Gastrocnemius medialis (tissue), 4 donors: ENCODE measurements at regions not wholly inside any gene's neighbourhood (a gene's known extent, or its start where the extent isn't known, plus 50 kb on each side); places are given as distances from the start of the nearest gene placed in this dataset.

Source experiments
- ATAC-seq, 2 donors: fragments of 150-250 bp; one replicate each; pipeline ENCODE4 v1.9.1; 2016
- DNase-seq, 2 donors: peaks; one replicate each; pipeline ENCODE4 v3.0.0-alpha.2; 2019
- H3K27ac ChIP-seq, 4 donors: fragments of 200-600 bp; sonication (generic); 1 replicate in 1 of 4; 2 replicates in 3 of 4; pipeline ENCODE4 v1.5.1; 2016 to 2018; ENCODE audit warnings: mild to moderate bottlenecking in 2 of 4, moderate library complexity in 1 of 4
- H3K27me3 ChIP-seq, 3 donors: fragments of 200-600 bp; sonication (generic) in 2 of 3; 1 replicate in 1 of 3; 2 replicates in 2 of 3; pipeline versions ENCODE4 v1.5.1 to v1.6.0; 2016 to 2019; ENCODE audit warnings: mild to moderate bottlenecking in 1 of 3, moderate library complexity in 1 of 3
- H3K36me3 ChIP-seq, 2 donors: fragments of 200-600 bp; sonication (generic) in 1 of 2; one replicate each; pipeline ENCODE4 v1.5.1; 2017 to 2018
- H3K4me1 ChIP-seq, 2 donors: fragments of 200-600 bp; sonication (generic) in 1 of 2; one replicate each; pipeline ENCODE4 v1.5.1; 2016 to 2017; ENCODE audit warnings: mild to moderate bottlenecking in 2 of 2
- H3K4me3 ChIP-seq, 4 donors: fragments of 200-600 bp; sonication (generic) in 3 of 4; 1 replicate in 1 of 4; 2 replicates in 3 of 4; pipeline ENCODE4 v1.5.1; 2016 to 2019; ENCODE audit warnings: mild to moderate bottlenecking in 2 of 4
- H3K9me3 ChIP-seq, 3 donors: fragments of 200-600 bp; sonication (generic) in 2 of 3; 1 replicate in 1 of 3; 2 replicates in 2 of 3; pipeline ENCODE4 v1.5.1; 2016 to 2019
- CTCF ChIP-seq, 5 experiments: fragments of 450-650 bp in 3 of 5; fragments of 200-600 bp in 2 of 5; sonication (generic) in 2 of 5; IDR thresholded peaks in 4 of 5; conservative IDR thresholded peaks in 1 of 5; 1 replicate in 4 of 5; 2 replicates in 1 of 5; pipeline ENCODE4 v1.5.1; 2016 to 2019; ENCODE audit warnings: antibody characterized with exemption in 5 of 5, mild to moderate bottlenecking in 3 of 5, moderate library complexity in 3 of 5
- POLR2A ChIP-seq, 2 donors: fragments of 450-650 bp; IDR thresholded peaks; one replicate each; pipeline ENCODE4 v1.6.1; 2017; ENCODE audit warnings: antibody characterized with exemption in 2 of 2, mild to moderate bottlenecking in 2 of 2, moderate library complexity in 2 of 2
- in situ Hi-C, 4 donors: fragments of 200-750 bp; cut with MboI; loops; one replicate each; pipeline versions ENCODE4 v1.15.0 to v1.8.0; 2017; ENCODE audit warnings: low sequenced_read_pairs in 4 of 4
- intact Hi-C: fragments of 100-400 bp; cut with DNase I; formaldehyde crosslinking; loops from one replicate; pipeline ENCODE4 v1.15.1; 2023; ENCODE audit warnings: low total_unique reads

GRCh38 chr4:63458010-63458409 is 951.2 kb downstream of the TECRL start:
- no peak for ATAC-seq
- intact Hi-C loops: no loop called here
- Histone ChIP-seq H3K4me3 (no peak overlapping the region), H3K36me3 (no peaks in the 10 kb centered on the region), H3K27me3 (no peaks in the 10 kb centered on the region), H3K27ac (no peak overlapping the region), H3K4me1 (no peaks in the 10 kb centered on the region), H3K9me3 (no peaks in the 10 kb centered on the region)
- in situ Hi-C loops: no loop called here
- DNase-seq: no peak
- TF ChIP-seq POLR2A (IDR thresholded peaks at IDR 0.05): no peak
- no peak for TF ChIP-seq CTCF (IDR thresholded peaks at IDR 0.05 in 4 of 5, conservative IDR thresholded peaks at IDR 0.05 in 1 of 5)

GRCh38 chr4:63440236-63440635 is 969.0 kb downstream of the TECRL start:
- intact Hi-C loops: no loop called here
- no peak overlapping the region for H3K4me3 ChIP-seq

GRCh38 chr4:63430105-63430504 is 979.1 kb downstream of the TECRL start:
- Histone ChIP-seq H3K27ac (no peak overlapping the region), H3K27me3 (no peaks in the 10 kb centered on the region), H3K36me3 (no peaks in the 10 kb centered on the region), H3K4me3 (no peak overlapping the region), H3K4me1 (no peaks in the 10 kb centered on the region), H3K9me3 (no peaks in the 10 kb centered on the region)
- ATAC-seq (no peak), DNase-seq (no peak)
- TF ChIP-seq CTCF (IDR thresholded peaks at IDR 0.05 in 4 of 5, conservative IDR thresholded peaks at IDR 0.05 in 1 of 5) (no peak), POLR2A (IDR thresholded peaks at IDR 0.05) (no peak)
- intact Hi-C loops: no loop called here
- in situ Hi-C loops: no loop called here

More at GRCh38 chr4:63440236-63440635, 969.0 kb downstream of the TECRL start:
- in situ Hi-C loops: no loop called here
- TF ChIP-seq POLR2A (IDR thresholded peaks at IDR 0.05) (no peak), CTCF (IDR thresholded peaks at IDR 0.05 in 4 of 5, conservative IDR thresholded peaks at IDR 0.05 in 1 of 5) (no peak)
- no peak overlapping the region for H3K27ac ChIP-seq
- no peaks in the 10 kb centered on the region for H3K27me3 ChIP-seq
- no peaks in the 10 kb centered on the region for H3K4me1 ChIP-seq
- ATAC-seq (no peak), DNase-seq (no peak)
- no peaks in the 10 kb centered on the region for H3K36me3 ChIP-seq
- no peaks in the 10 kb centered on the region for H3K9me3 ChIP-seq

GRCh38 chr4:63396269-63396668 is 1013.0 kb downstream of the TECRL start:
- Histone ChIP-seq H3K27me3 (no peaks in the 10 kb centered on the region), H3K4me3 (no peak overlapping the region), H3K9me3 (no peaks in the 10 kb centered on the region), H3K36me3 (no peaks in the 10 kb centered on the region), H3K27ac (no peak overlapping the region), H3K4me1 (no peaks in the 10 kb centered on the region)
- intact Hi-C loops (no loop called here), in situ Hi-C loops (no loop called here)
- TF ChIP-seq POLR2A (IDR thresholded peaks at IDR 0.05) (no peak), CTCF (IDR thresholded peaks at IDR 0.05 in 4 of 5, conservative IDR thresholded peaks at IDR 0.05 in 1 of 5) (no peak)
- DNase-seq: no peak
- ATAC-seq: no peak

GRCh38 chr4:63393544-63393943 is 1015.7 kb downstream of the TECRL start:
- TF ChIP-seq POLR2A (IDR thresholded peaks at IDR 0.05): no peak
- TF ChIP-seq CTCF (IDR thresholded peaks at IDR 0.05 in 4 of 5, conservative IDR thresholded peaks at IDR 0.05 in 1 of 5): no peak
- intact Hi-C loops (no loop called here), in situ Hi-C loops (no loop called here)
- H3K36me3 ChIP-seq: no peaks in the 10 kb centered on the region
- DNase-seq (no peak), ATAC-seq (no peak)
- no peak overlapping the region for H3K27ac ChIP-seq
- H3K9me3 ChIP-seq: no peaks in the 10 kb centered on the region
- H3K4me1 ChIP-seq: no peaks in the 10 kb centered on the region
- H3K27me3 ChIP-seq: no peaks in the 10 kb centered on the region
- H3K4me3 ChIP-seq: no peak overlapping the region
